ENCODE measurements at regions not wholly inside any gene's neighbourhood (a gene's known extent, or its start where the extent isn't known, plus 50 kb on each side); places are given as distances from the start of the nearest gene placed in this dataset.
"Not testable (repeated sequence)": the region's sequence is repeated elsewhere in the genome, so short reads cannot be mapped to it uniquely, and the experiment has no call there.

GRCh38 chr10:33697016-33697415, 362.5 kb upstream of the NRP1 start:
- TF ChIP-seq POLR2A (IDR thresholded peaks at IDR 0.05) (no peak), EP300 (IDR thresholded peaks at IDR 0.05; ENCODE audit: low read depth) (no peak), POLR2AphosphoS5 (IDR thresholded peaks at IDR 0.05) (no peak), CTCF (IDR thresholded peaks at IDR 0.05) (no peak)
- WGBS, 2 donors (ENCODE audit: low coverage in 1 of 2): 94% methylated on average over 5 of the region's 5 CpGs; no CpG with 5 or more reads in 1 of the 2 donors

GRCh38 chr10:33695536-33695935, 361.1 kb upstream of the NRP1 start:
- Histone ChIP-seq H3K27ac (no peak overlapping the region), H3K36me3 (no peaks in the 10 kb centered on the region), H3K4me3 (no peak overlapping the region), H3K4me1 (no peaks in the 10 kb centered on the region), H3K27me3 (no peaks in the 10 kb centered on the region), H3K9me3 (no peaks in the 10 kb centered on the region)
- WGBS, 2 donors (ENCODE audit: low coverage in 1 of 2): 83% methylated on average over 5 of the region's 5 CpGs; no CpG with 5 or more reads in 1 of the 2 donors
- in situ Hi-C loops (cut with MboI; ENCODE audit: low pct_ligation_motif_present in 1 of 4, low pct_unique_long_range_greater_than_20kb in 1 of 4, low sequenced_read_pairs in 3 of 4): no loop called here
- no peak for DNase-seq
- no peak for TF ChIP-seq POLR2A (IDR thresholded peaks at IDR 0.05)
- no peak for TF ChIP-seq POLR2AphosphoS5 (IDR thresholded peaks at IDR 0.05)
- no peak for TF ChIP-seq EP300 (IDR thresholded peaks at IDR 0.05; ENCODE audit: low read depth)
- TF ChIP-seq CTCF (IDR thresholded peaks at IDR 0.05): no peak
- intact Hi-C loops (cut with DNase I; ENCODE audit: low total_unique reads): no loop called here

More at GRCh38 chr10:33697016-33697415, 362.5 kb upstream of the NRP1 start:
- intact Hi-C loops (cut with DNase I; ENCODE audit: low total_unique reads): no loop called here
- H3K4me3 ChIP-seq: no peak overlapping the region
- in situ Hi-C loops (cut with MboI; ENCODE audit: low pct_ligation_motif_present in 1 of 4, low pct_unique_long_range_greater_than_20kb in 1 of 4, low sequenced_read_pairs in 3 of 4): no loop called here
- H3K36me3 ChIP-seq: no peaks in the 10 kb centered on the region
- H3K27ac ChIP-seq: no peak overlapping the region
- no peak for DNase-seq
- no peaks in the 10 kb centered on the region for H3K27me3 ChIP-seq
- no peaks in the 10 kb centered on the region for H3K9me3 ChIP-seq
- H3K4me1 ChIP-seq: no peaks in the 10 kb centered on the region

- in situ Hi-C loops (cut with MboI; ENCODE audit: low pct_ligation_motif_present in 1 of 4, low pct_unique_long_range_greater_than_20kb in 1 of 4, low sequenced_read_pairs in 3 of 4): not testable (repeated sequence)
Measured at GRCh38 chr10:33690536-33690935, 356.1 kb upstream of the NRP1 start.

GRCh38 chr10:33688506-33688905, 354.0 kb upstream of the NRP1 start:
- no peaks in the 10 kb centered on the region for H3K4me1 ChIP-seq
- intact Hi-C loops (cut with DNase I; ENCODE audit: low total_unique reads) (no loop called here), in situ Hi-C loops (cut with MboI; ENCODE audit: low pct_ligation_motif_present in 1 of 4, low pct_unique_long_range_greater_than_20kb in 1 of 4, low sequenced_read_pairs in 3 of 4) (no loop called here)

More at GRCh38 chr10:33690536-33690935, 356.1 kb upstream of the NRP1 start:
- intact Hi-C loops (cut with DNase I; ENCODE audit: low total_unique reads); H3K27me3 ChIP-seq; H3K36me3 ChIP-seq; H3K9me3 ChIP-seq; DNase-seq; H3K4me1 ChIP-seq; H3K27ac ChIP-seq; H3K4me3 ChIP-seq: not testable (repeated sequence)
- 87 to 89% methylated on average over 2 of the region's 2 CpGs for WGBS, 2 donors (ENCODE audit: low coverage in 1 of 2)

More at GRCh38 chr10:33688506-33688905, 354.0 kb upstream of the NRP1 start:
- Histone ChIP-seq H3K36me3 (no peaks in the 10 kb centered on the region), H3K27ac (no peak overlapping the region), H3K4me3 (no peak overlapping the region), H3K27me3 (no peaks in the 10 kb centered on the region), H3K9me3 (no peaks in the 10 kb centered on the region)
- WGBS, 2 donors (ENCODE audit: low coverage in 1 of 2): 55 to 72% methylated on average over 2 of the region's 2 CpGs
- DNase-seq: no peak
- no peak for TF ChIP-seq CTCF (IDR thresholded peaks at IDR 0.05)
- TF ChIP-seq EP300 (IDR thresholded peaks at IDR 0.05; ENCODE audit: low read depth): no peak
- TF ChIP-seq POLR2AphosphoS5 (IDR thresholded peaks at IDR 0.05): no peak
- TF ChIP-seq POLR2A (IDR thresholded peaks at IDR 0.05): no peak
